ENCODE measurements at regions not wholly inside any gene's neighbourhood (a gene's known extent, or its start where the extent isn't known, plus 50 kb on each side); places are given as distances from the start of the nearest gene placed in this dataset.

GRCh38 chr5:4383518-4384198, 756.5 kb upstream of the ADAMTS16 start:
- Histone ChIP-seq H3K27me3 (no peaks in the 10 kb centered on the region), H3K9me3 (no peaks in the 10 kb centered on the region), H3K4me1 (no peaks in the 10 kb centered on the region), H3K36me3 (no peaks in the 10 kb centered on the region), H3K4me3 (no peak overlapping the region), H3K27ac (no peak overlapping the region)
- no peak for DNase-seq
- TF ChIP-seq POLR2A (IDR thresholded peaks at IDR 0.05) = no peak
- no peak for TF ChIP-seq CTCF (IDR thresholded peaks at IDR 0.05)

- DNase-seq = no peak
- Histone ChIP-seq H3K4me1 (no peaks in the 10 kb centered on the region), H3K27me3 (no peaks in the 10 kb centered on the region), H3K36me3 (no peaks in the 10 kb centered on the region), H3K27ac (no peak overlapping the region), H3K9me3 (no peaks in the 10 kb centered on the region), H3K4me3 (no peak overlapping the region)
- TF ChIP-seq CTCF (IDR thresholded peaks at IDR 0.05) = no peak
- no peak for TF ChIP-seq POLR2A (IDR thresholded peaks at IDR 0.05)
Measured at GRCh38 chr5:4384649-4385048, 755.5 kb upstream of the ADAMTS16 start.

GRCh38 chr5:4386152-4386551, 754.0 kb upstream of the ADAMTS16 start:
- Histone ChIP-seq H3K9me3 (no peaks in the 10 kb centered on the region), H3K27me3 (no peaks in the 10 kb centered on the region), H3K4me3 (no peak overlapping the region), H3K27ac (no peak overlapping the region), H3K4me1 (no peaks in the 10 kb centered on the region), H3K36me3 (no peaks in the 10 kb centered on the region)
- TF ChIP-seq CTCF (IDR thresholded peaks at IDR 0.05) (no peak), POLR2A (IDR thresholded peaks at IDR 0.05) (no peak)
- DNase-seq = no peak

- Histone ChIP-seq H3K9me3 (no peaks in the 10 kb centered on the region), H3K36me3 (no peaks in the 10 kb centered on the region), H3K27ac (no peak overlapping the region), H3K4me1 (no peaks in the 10 kb centered on the region), H3K4me3 (no peak overlapping the region), H3K27me3 (no peaks in the 10 kb centered on the region)
- TF ChIP-seq POLR2A (IDR thresholded peaks at IDR 0.05) = no peak
- DNase-seq = no peak
Measured at GRCh38 chr5:4387290-4387689, 752.8 kb upstream of the ADAMTS16 start.

- no peak overlapping the region for H3K27ac ChIP-seq
- no peaks in the 10 kb centered on the region for H3K36me3 ChIP-seq
- H3K4me3 ChIP-seq = no peak overlapping the region
- TF ChIP-seq POLR2A (IDR thresholded peaks at IDR 0.05) = no peak
- DNase-seq = no peak
- H3K9me3 ChIP-seq = no peaks in the 10 kb centered on the region
- H3K27me3 ChIP-seq = no peaks in the 10 kb centered on the region
- H3K4me1 ChIP-seq = no peaks in the 10 kb centered on the region
Measured at GRCh38 chr5:4395752-4396151, 744.4 kb upstream of the ADAMTS16 start.

GRCh38 chr5:4405614-4406219, 734.4 kb upstream of the ADAMTS16 start:
- TF ChIP-seq POLR2A (IDR thresholded peaks at IDR 0.05) (no peak), CTCF (IDR thresholded peaks at IDR 0.05) (no peak)

More at GRCh38 chr5:4405614-4406219, 734.4 kb upstream of the ADAMTS16 start:
- no peaks in the 10 kb centered on the region for H3K36me3 ChIP-seq
- H3K4me1 ChIP-seq = no peaks in the 10 kb centered on the region
- DNase-seq = no peak
- H3K9me3 ChIP-seq = no peaks in the 10 kb centered on the region
- no peaks in the 10 kb centered on the region for H3K27me3 ChIP-seq
- no peak overlapping the region for H3K4me3 ChIP-seq
- H3K27ac ChIP-seq = no peak overlapping the region

Measured in Peyer's patch (tissue), 4 donors.